HG02870 (cell line): ENCODE measurements at regions not wholly inside any gene's neighbourhood (a gene's known extent, or its start where the extent isn't known, plus 50 kb on each side); places are given as distances from the start of the nearest gene placed in this dataset.
"Not testable (repeated sequence)": the region's sequence is repeated elsewhere in the genome, so short reads cannot be mapped to it uniquely, and the experiment has no call there.

Experiments
- ATAC-seq: cut with Tn5 transposase; IDR thresholded peaks from one replicate; pipeline ENCODE4 v1.9.1; 2021; ENCODE audit warnings: mild to moderate bottlenecking, moderate library complexity; ENCODE audit not compliant: unreplicated experiment

GRCh38 chr5:39674209-39675082 lies 249.7 kb upstream of the DAB2 start:
- ATAC-seq, result no peak

DNA sequence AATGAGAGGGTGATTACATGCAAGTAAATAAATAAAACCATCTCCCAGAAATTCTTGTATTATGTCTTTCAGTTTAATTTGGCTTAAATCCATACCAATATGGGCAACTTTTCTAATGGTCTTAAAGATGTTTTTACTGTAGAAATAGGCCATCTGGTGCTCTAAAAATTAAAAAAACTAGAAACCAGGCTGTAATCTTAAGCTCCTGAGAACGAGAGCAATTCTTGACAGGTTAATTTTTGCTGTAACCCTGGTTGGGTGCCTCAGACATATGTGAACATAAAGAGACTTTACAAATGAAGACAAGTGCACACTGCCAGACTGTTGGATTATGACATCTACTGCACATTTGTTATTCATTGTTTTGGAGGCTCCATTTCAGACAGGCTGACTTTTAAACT lies 246.8 kb upstream of the DAB2 start:
- ATAC-seq, result no peak

- ATAC-seq, result no peak
These were observed 246.2 kb upstream of the DAB2 start for GRCh38 chr5:39670955-39671354.

DNA sequence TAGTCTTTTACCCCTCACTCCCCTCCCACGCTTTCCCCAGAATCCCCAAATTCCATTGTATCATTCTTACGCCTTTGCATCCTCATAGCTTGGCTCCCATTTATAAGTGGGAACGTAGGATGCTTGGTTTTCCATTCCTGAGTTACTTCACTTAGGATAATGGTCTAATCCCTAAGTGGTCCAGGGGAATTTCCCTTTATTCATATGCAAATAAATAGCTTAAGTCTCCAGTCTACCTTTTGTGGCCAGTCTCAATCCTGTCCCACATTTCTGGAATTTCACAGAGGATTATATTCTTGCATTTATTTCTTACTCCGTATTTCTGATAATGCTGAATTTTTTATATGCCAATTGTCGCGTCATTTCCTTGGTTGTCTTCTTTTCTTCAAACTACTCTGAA lies 245.6 kb upstream of the DAB2 start:
- ATAC-seq, result no peak

DNA sequence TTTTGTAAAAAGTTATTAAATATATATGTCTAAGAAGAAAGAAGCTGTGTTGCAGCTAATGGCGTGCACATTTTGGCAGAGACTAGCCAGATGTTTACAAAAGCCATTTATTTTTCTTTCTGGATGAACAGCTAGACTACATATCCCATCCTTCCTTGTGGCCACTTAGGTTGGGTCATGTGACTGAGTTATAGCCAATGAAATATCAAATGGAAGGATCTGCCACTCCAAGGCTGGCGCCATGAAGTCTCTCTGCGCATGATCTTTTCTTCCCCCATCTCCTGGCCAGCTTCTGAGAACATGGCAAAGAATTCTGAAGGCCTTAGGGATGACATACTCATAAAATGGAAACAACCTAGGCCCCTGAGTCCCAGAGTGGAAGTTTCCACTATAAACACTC lies 244.2 kb upstream of the DAB2 start:
- ATAC-seq, result no peak

- ATAC-seq, result no peak
These were observed 240.5 kb upstream of the DAB2 start for GRCh38 chr5:39665328-39665727.

DNA sequence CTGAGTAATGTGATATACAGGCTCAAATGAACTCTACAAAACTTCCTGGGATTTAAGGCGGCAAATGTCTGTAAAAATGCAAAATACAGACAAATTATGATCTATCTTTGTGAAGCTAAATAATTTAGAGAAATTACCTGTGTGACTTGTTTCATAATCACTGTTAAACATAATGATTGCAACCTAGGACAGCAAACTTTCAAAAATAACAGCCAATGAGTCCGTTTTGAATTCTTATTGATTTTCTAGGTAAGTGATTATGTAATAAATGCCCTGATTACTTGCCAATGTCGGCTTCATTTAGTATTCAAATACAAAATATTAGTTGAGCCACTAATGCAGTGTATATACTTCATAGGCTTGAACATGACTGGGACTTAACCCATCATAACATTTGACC lies 238.2 kb upstream of the DAB2 start:
- ATAC-seq, result no peak

DNA sequence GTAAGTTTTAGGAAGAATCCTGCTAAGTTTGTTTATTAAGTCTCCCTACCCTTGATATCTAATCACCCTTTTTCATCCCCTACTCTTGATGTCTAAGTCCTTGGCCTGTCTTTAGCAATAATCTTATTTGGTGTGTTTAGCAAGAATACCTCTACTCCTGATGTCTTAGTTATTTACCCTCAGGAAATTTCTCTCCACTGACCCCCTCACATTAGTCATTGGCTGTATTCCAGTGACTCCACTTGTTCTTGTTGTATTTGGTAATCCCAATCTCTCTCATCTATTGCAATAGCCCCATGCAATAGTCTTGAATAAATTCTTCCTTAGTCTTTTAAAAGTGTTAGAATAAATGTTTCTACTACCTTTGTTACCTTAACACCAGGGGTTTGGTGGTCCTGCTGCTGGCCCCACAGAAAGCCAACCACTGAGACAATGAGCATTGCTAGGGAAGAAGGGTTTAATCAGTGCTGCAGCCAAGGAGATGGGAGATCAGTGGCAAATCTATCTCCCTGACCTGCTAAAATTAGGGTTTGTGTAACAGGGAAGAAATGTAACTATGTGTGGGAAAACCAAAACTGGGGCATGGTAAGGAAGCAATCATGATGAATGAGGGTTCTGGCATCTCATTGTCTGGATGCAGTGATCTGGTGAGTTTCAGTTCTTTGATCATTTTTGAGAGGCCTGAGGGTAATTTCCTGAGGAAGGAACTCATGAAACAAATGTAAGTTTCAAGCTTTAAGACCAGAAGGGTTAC lies 236.4 kb upstream of the DAB2 start:
- no peak for ATAC-seq

- ATAC-seq, result no peak
These were observed 235.2 kb upstream of the DAB2 start for GRCh38 chr5:39660020-39660419.

DNA sequence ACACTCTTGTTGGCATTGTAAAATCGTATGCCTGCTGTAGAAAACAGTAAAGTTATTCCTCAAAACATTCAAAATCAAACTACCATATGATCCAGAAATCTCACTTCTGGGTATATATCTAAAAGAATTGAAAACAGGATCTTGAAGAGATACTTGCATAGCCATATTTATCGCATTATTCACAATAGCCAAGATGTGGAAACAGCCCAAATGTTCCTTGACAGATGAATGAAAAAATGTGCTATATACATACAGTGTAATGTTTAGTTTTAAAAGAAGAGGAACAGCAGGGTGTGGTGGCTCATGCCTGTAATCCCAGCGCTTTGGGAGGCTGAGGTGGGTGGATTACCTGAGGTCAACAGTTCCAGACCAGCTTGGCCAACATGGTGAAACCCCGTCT lies 234.1 kb upstream of the DAB2 start:
- ATAC-seq, result no peak

GRCh38 chr5:39657943-39658342 lies 233.2 kb upstream of the DAB2 start:
- no peak for ATAC-seq

- no peak for ATAC-seq
These were observed 231.8 kb upstream of the DAB2 start for GRCh38 chr5:39656600-39656999.

- no peak for ATAC-seq
These were observed 229.9 kb upstream of the DAB2 start for GRCh38 chr5:39654715-39655114.

DNA sequence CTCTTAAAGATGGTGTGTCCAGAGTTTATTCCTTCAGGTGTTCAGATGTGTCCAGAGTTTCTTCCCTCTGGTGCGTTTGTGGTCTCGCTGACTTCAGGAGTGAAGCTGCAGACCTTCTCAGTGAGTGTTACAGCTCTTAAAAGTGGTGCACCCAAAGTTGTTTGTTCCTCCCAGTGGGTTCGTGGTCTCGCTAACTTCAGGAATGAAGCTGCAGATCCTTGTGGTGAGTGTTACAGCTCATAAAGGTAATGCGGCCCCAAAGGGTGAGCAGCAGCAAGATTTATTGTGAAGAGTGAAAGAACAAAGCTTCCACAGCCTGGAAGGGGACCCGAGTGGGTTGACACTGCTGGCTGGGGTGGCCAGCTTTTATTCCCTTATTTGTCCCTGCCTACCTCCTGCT lies 227.7 kb upstream of the DAB2 start:
- ATAC-seq, result not testable (repeated sequence)

- ATAC-seq, result no peak
These were observed 227.3 kb upstream of the DAB2 start for GRCh38 chr5:39652036-39652435.

DNA sequence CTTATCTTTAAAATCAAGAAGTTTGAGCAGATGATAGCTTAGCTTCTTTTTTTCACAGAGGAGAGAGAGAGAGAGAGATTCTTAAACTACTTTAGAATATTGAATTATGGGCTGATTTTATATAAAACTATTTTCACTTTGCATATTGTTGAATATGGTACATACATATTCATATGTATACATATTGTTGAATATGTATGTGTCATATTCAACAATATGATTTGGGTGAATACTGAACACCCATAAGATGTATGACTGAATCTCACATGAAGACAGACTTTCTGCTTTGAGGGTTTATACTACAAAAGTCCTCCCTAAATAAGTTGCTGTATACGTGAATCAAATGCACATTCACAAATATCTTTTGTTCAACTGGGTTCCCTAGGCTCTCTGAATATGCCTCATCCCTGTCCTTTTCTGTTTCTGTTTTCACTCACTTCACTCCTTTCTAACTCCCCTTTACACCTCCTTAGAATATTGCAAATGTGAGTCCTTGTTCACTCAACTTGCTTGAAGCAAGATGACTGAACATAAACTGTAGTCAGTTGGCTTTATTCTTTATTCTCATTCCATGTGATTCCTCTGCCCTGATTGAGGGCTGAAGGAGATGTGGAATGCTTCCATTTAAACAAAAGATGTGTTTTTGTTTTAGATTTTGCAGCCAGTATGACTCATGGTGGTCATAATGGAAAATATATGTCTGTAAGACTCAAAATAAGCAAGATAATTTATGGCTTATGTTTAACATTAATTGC lies 225.4 kb upstream of the DAB2 start:
- ATAC-seq, result no peak

- no peak for ATAC-seq
These were observed 224.1 kb upstream of the DAB2 start for GRCh38 chr5:39648848-39649227.

DNA sequence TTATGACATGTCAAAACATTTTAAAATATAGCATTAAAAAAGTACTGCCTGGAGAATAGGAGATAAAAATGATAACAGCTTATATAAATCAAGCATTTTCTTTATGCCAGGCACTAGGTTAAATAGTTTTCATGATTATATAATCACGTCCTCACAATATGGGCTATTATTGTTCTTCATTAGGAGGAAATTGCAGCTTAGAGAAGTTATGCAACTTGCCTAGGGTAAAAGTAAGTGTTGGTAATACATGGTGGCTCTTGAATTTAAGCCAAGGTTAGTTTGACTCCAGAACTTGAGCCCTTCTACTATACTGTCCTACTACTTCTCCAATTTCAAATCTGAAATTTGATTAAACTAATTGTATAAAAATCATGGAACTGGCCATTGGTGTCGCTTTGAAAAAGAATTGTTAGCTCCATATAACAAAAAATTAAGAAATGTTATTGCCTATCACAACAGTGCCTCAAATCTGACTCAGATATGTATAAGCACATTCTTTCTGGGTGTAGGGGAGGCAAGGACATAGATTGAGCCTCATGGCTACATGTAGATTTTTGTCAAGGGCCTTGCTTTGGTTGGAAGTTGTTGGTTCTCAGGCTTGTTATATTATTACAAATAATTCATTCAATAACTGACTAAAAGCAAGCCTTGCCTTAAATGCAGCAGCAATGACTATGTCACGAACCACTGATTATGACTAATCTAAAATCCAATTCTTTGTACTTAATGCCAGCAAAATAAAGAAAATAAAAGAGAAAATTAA lies 223.5 kb upstream of the DAB2 start:
- ATAC-seq, result no peak

GRCh38 chr5:39640552-39640951 lies 215.8 kb upstream of the DAB2 start:
- peak; percentile 99 for ATAC-seq

- ATAC-seq, result no peak
These were observed 214.9 kb upstream of the DAB2 start for GRCh38 chr5:39639618-39640089.

- no peak for ATAC-seq
These were observed 214.0 kb upstream of the DAB2 start for GRCh38 chr5:39638813-39639212.
